Calu3 (cell line): ENCODE measurements at regions not wholly inside any gene's neighbourhood (a gene's known extent, or its start where the extent isn't known, plus 50 kb on each side); places are given as distances from the start of the nearest gene placed in this dataset.

Experiments
- BruUV-seq: library from RNA; stranded (reverse); fragments of 400-500 nt; replicated peaks from 2 replicates; lab custom pipeline; 2021; lab: Mats Ljungman, UMichigan
- CTCF ChIA-PET: fragments of 300-600 bp; sonication (Branson Sonifier 250); formaldehyde crosslinking; loops from one replicate; lab custom pipeline; 2022; ENCODE audit warnings: antibody characterized with exemption; lab: Charles Lee
- DNase-seq: peaks from one replicate; pipeline ENCODE4 v3.0.0; 2022
- H3K27ac Mint-ChIP-seq: one replicate; pipeline ENCODE4 v1.8.0; 2022; ENCODE audit warnings: mixed read lengths; ENCODE audit not compliant: unreplicated experiment
- H3K27me3 Mint-ChIP-seq: one replicate; pipeline ENCODE4 v1.8.0; 2022; ENCODE audit warnings: mixed read lengths; ENCODE audit not compliant: unreplicated experiment
- H3K36me3 Mint-ChIP-seq: one replicate; pipeline ENCODE4 v1.8.0; 2022; ENCODE audit warnings: mild to moderate bottlenecking, moderate library complexity, mixed read lengths; ENCODE audit not compliant: insufficient read depth, unreplicated experiment
- H3K4me1 Mint-ChIP-seq: one replicate; pipeline ENCODE4 v1.8.0; 2022; ENCODE audit warnings: mild to moderate bottlenecking, low read depth, mixed read lengths; ENCODE audit not compliant: unreplicated experiment
- H3K4me3 Mint-ChIP-seq: one replicate; pipeline ENCODE4 v1.8.0; 2022; ENCODE audit warnings: mild to moderate bottlenecking, low read depth, moderate library complexity, mixed read lengths; ENCODE audit not compliant: unreplicated experiment
- H3K9me3 Mint-ChIP-seq: one replicate; pipeline ENCODE4 v1.8.0; 2022; ENCODE audit warnings: low read depth, mixed read lengths; ENCODE audit not compliant: unreplicated experiment
- intact Hi-C: fragments of 100-400 bp; cut with micrococcal nuclease; formaldehyde crosslinking; loops from one replicate; pipeline ENCODE4 v1.10.0; 2022; ENCODE audit not compliant: unreplicated experiment
- TF ChIP-seq, protein P1 (sequence below): fragments of 200-600 bp; IDR thresholded peaks from one replicate; pipeline ENCODE4 v1.8.0; 2022; ENCODE audit warnings: antibody characterized with exemption; ENCODE audit not compliant: unreplicated experiment

GRCh38 chr9:1875921-1876448 lies 139.2 kb upstream of the SMARCA2 start:
- H3K9me3 Mint-ChIP-seq = no peaks in the 10 kb centered on the region
- intact Hi-C loops = no loop called here

GRCh38 chr9:1876891-1877496 lies 138.2 kb upstream of the SMARCA2 start:
- H3K9me3 Mint-ChIP-seq = no peaks in the 10 kb centered on the region

More at GRCh38 chr9:1875921-1876448, 139.2 kb upstream of the SMARCA2 start:
- Mint-ChIP-seq H3K27me3 (no peaks in the 10 kb centered on the region), H3K36me3 (no peaks in the 10 kb centered on the region), H3K27ac (no peak overlapping the region), H3K4me3 (no peak overlapping the region), H3K4me1 (no peaks in the 10 kb centered on the region)
- DNase-seq = no peak
- TF ChIP-seq, protein P1, sequence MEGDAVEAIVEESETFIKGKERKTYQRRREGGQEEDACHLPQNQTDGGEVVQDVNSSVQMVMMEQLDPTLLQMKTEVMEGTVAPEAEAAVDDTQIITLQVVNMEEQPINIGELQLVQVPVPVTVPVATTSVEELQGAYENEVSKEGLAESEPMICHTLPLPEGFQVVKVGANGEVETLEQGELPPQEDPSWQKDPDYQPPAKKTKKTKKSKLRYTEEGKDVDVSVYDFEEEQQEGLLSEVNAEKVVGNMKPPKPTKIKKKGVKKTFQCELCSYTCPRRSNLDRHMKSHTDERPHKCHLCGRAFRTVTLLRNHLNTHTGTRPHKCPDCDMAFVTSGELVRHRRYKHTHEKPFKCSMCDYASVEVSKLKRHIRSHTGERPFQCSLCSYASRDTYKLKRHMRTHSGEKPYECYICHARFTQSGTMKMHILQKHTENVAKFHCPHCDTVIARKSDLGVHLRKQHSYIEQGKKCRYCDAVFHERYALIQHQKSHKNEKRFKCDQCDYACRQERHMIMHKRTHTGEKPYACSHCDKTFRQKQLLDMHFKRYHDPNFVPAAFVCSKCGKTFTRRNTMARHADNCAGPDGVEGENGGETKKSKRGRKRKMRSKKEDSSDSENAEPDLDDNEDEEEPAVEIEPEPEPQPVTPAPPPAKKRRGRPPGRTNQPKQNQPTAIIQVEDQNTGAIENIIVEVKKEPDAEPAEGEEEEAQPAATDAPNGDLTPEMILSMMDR = no peak
- no TSS peak for BruUV-seq
- CTCF ChIA-PET = no interaction called here

DNA sequence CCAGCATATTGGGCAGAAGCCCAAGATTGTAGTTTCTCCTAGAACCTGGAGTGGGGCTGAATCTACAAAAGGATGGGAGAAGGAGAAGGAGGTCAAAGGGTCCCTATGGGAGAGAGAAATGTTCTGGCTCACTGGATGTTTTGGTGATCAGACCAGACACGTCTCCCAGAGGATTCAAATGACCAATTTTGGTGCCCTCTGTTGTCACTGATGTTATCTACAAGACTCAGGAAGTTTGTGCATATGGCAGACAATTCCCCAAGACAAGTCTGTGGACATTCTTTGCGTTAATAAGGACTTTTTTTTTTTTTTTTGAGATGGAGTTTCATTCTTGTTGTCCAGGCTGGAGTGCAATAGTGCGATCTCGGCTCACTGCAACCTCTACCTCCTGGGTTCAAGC lies 137.2 kb upstream of the SMARCA2 start:
- no TSS peak for BruUV-seq
- H3K27ac Mint-ChIP-seq = no peak overlapping the region
- CTCF ChIA-PET = no interaction called here
- H3K4me3 Mint-ChIP-seq = no peak overlapping the region
- TF ChIP-seq, protein P1 = no peak
- H3K27me3 Mint-ChIP-seq = no peaks in the 10 kb centered on the region
- no peaks in the 10 kb centered on the region for H3K9me3 Mint-ChIP-seq
- no peak for DNase-seq
- no peaks in the 10 kb centered on the region for H3K4me1 Mint-ChIP-seq
- intact Hi-C loops = no loop called here
- no peaks in the 10 kb centered on the region for H3K36me3 Mint-ChIP-seq

More at GRCh38 chr9:1876891-1877496, 138.2 kb upstream of the SMARCA2 start:
- Mint-ChIP-seq H3K27me3 (no peaks in the 10 kb centered on the region), H3K4me1 (no peaks in the 10 kb centered on the region), H3K4me3 (no peak overlapping the region), H3K27ac (no peak overlapping the region), H3K36me3 (no peaks in the 10 kb centered on the region)
- intact Hi-C loops = no loop called here
- no peak for DNase-seq
- TF ChIP-seq, protein P1 = no peak
- BruUV-seq = no TSS peak
- CTCF ChIA-PET = no interaction called here

DNA sequence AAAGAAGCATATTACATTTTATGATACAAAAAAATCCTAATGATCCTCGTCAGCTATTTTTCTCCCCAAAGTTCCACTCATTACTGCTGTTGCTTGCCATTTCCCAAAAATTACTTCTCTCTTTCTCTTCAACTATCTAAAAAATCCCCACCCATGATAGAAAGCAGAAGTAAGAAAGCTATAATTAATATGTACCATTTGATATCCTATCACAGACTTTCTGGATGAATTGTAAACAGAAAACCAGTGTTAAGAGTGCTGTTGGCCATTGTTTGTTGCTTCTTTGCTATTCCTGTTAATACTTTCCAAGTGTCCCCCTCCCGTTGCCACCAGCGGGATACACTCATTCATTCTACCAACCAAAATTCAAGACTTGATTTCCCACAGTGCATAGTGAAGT lies 136.3 kb upstream of the SMARCA2 start:
- H3K36me3 Mint-ChIP-seq = no peaks in the 10 kb centered on the region
- H3K4me3 Mint-ChIP-seq = no peak overlapping the region
- H3K9me3 Mint-ChIP-seq = no peaks in the 10 kb centered on the region
- CTCF ChIA-PET = no interaction called here
- no peaks in the 10 kb centered on the region for H3K27me3 Mint-ChIP-seq
- DNase-seq = no peak
- no TSS peak for BruUV-seq
- TF ChIP-seq, protein P1 = no peak
- no peaks in the 10 kb centered on the region for H3K4me1 Mint-ChIP-seq
- no peak overlapping the region for H3K27ac Mint-ChIP-seq
- intact Hi-C loops = no loop called here
